Testis (tissue), 2 donors: ENCODE measurements at regions not wholly inside any gene's neighbourhood (a gene's known extent, or its start where the extent isn't known, plus 50 kb on each side); places are given as distances from the start of the nearest gene placed in this dataset.
"Not testable (repeated sequence)": the region's sequence is repeated elsewhere in the genome, so short reads cannot be mapped to it uniquely, and the experiment has no call there.

Experiments used
- POLR2A ChIP-seq: fragments of 450-650 bp; IDR thresholded peaks from one replicate; pipeline ENCODE4 v1.6.1; 2017; ENCODE audit warnings: antibody characterized with exemption, mild to moderate bottlenecking, moderate library complexity
- TF ChIP-seq, protein P1 (sequence below), 3 experiments: fragments of 450-650 bp in 2 of 3; fragments of 200-600 bp in 1 of 3; sonication (generic) in 1 of 3; IDR thresholded peaks; one replicate each; pipeline ENCODE4 v1.5.1; 2016 to 2019; ENCODE audit warnings: antibody characterized with exemption in 3 of 3, mild to moderate bottlenecking in 2 of 3, moderate library complexity in 1 of 3

DNA sequence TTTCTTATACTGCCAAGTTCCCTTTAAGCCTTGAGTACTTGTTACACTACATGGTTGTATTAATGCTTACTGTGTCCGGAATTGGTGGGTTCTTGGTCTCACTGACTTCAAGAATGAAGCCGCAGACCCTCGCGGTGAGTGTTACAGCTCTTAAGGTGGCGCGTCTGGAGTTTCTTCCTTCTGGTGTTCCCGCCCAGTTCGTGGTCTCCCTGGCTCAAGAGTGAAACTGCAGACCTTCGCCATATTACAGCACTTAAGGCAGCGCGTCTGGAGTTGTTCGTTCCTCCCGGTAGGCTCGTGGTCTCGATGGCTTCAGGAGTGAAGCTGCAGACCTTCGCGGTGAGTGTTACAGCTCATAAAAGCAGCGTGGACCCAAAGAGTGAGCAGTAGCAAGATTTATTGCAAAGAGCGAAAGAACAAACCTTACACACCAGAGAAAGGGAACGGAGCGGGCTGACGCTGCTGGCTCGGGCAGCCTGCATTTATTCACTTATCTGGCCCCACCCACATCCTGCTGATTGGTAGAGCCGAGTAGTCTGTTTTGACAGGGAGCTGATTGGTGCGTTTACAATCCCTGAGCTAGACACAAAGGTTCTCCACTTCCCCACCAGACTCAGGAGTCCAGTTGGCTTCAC, 1171.3 kb upstream of the B3GALT2 start:
- TF ChIP-seq, protein P1, sequence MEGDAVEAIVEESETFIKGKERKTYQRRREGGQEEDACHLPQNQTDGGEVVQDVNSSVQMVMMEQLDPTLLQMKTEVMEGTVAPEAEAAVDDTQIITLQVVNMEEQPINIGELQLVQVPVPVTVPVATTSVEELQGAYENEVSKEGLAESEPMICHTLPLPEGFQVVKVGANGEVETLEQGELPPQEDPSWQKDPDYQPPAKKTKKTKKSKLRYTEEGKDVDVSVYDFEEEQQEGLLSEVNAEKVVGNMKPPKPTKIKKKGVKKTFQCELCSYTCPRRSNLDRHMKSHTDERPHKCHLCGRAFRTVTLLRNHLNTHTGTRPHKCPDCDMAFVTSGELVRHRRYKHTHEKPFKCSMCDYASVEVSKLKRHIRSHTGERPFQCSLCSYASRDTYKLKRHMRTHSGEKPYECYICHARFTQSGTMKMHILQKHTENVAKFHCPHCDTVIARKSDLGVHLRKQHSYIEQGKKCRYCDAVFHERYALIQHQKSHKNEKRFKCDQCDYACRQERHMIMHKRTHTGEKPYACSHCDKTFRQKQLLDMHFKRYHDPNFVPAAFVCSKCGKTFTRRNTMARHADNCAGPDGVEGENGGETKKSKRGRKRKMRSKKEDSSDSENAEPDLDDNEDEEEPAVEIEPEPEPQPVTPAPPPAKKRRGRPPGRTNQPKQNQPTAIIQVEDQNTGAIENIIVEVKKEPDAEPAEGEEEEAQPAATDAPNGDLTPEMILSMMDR (IDR thresholded peaks at IDR 0.05) = not testable (repeated sequence)
- TF ChIP-seq POLR2A = not testable (repeated sequence)
